Endothelial cell of umbilical vein (primary cell): ENCODE measurements at regions not wholly inside any gene's neighbourhood (a gene's known extent, or its start where the extent isn't known, plus 50 kb on each side); places are given as distances from the start of the nearest gene placed in this dataset.

Experiments
- BruUV-seq: library from RNA; stranded (reverse); fragments of 400-500 nt; replicated peaks from 2 replicates; lab custom pipeline; 2021; lab: Mats Ljungman, UMichigan
- CTCF ChIA-PET: fragments of 300-600, 350-600 bp; sonication (Branson Sonifier 250); formaldehyde crosslinking; loops from one replicate; lab custom pipeline; 2021; ENCODE audit warnings: antibody characterized with exemption, inconsistent platforms; lab: Charles Lee
- POLR2A ChIA-PET: fragments of 300-600, 350-600 bp; sonication (Branson Sonifier 250); formaldehyde crosslinking; loops from one replicate; lab custom pipeline; 2021; ENCODE audit warnings: antibody characterized with exemption, inconsistent platforms; lab: Charles Lee
- DNase-seq: peaks from one replicate; pipeline ENCODE4 v3.0.0-alpha.2; 2011; ENCODE audit warnings: low read depth, low spot score
- FAIRE-seq: peaks from 2 replicates; lab custom pipeline; 2011; peaks lifted over from hg19 to GRCh38; lab: Jason Lieb, UNC
- H2AFZ ChIP-seq: 2 replicates; pipeline ENCODE4 v1.6.0; 2012; ENCODE audit warnings: low read depth, low read length, control low read depth, inconsistent platforms
- H3K27ac ChIP-seq: 2 replicates; pipeline ENCODE4 v1.5.1; 2011; ENCODE audit warnings: low read depth, mild to moderate bottlenecking, control low read depth, low read length, moderate library complexity; ENCODE audit not compliant: insufficient read depth
- H3K27me3 ChIP-seq, 2 experiments: 2 replicates each; pipeline versions ENCODE4 v1.6.0 to v1.6.1; 2011; ENCODE audit warnings: low read length in 2 of 2, mixed read lengths in 1 of 2; ENCODE audit not compliant: control insufficient read depth in 2 of 2, insufficient read depth in 2 of 2
- H3K36me3 ChIP-seq, 2 experiments: 2 replicates in 1 of 2; 3 replicates in 1 of 2; pipeline ENCODE4 v1.5.1; 2011; ENCODE audit warnings: low read length in 2 of 2, mild to moderate bottlenecking in 1 of 2, moderate library complexity in 1 of 2; ENCODE audit not compliant: control insufficient read depth in 2 of 2, insufficient read depth in 2 of 2; ENCODE audit errors: extremely low read depth in 1 of 2
- H3K4me1 ChIP-seq: 3 replicates; pipeline ENCODE4 v1.5.1; 2011; ENCODE audit warnings: mild to moderate bottlenecking, low read length; ENCODE audit not compliant: control insufficient read depth, insufficient read depth; ENCODE audit errors: extremely low read depth
- H3K4me2 ChIP-seq: 2 replicates; pipeline ENCODE4 v1.6.1; 2011; ENCODE audit warnings: low read length, control low read depth, mixed read lengths; ENCODE audit not compliant: insufficient read depth
- H3K4me3 ChIP-seq, 3 experiments: fragments of 200-600 bp in 1 of 3; sonication (generic), shearing (Covaris generic) in 1 of 3; replicated peaks in 1 of 3; 2 replicates each; pipeline ENCODE4 v1.5.1; 2011 to 2016; ENCODE audit warnings: control low read depth in 3 of 3, low read length in 3 of 3, mild to moderate bottlenecking in 2 of 3, inconsistent platforms in 1 of 3, low read depth in 1 of 3, moderate library complexity in 1 of 3; ENCODE audit not compliant: insufficient read depth in 1 of 3
- H3K79me2 ChIP-seq: 2 replicates; pipeline ENCODE4 v1.6.0; 2012; ENCODE audit warnings: low read length, inconsistent platforms; ENCODE audit not compliant: control insufficient read depth, insufficient read depth
- H3K9ac ChIP-seq: replicated peaks from 2 replicates; pipeline ENCODE3; 2011; ENCODE audit warnings: low read length, control low read depth; ENCODE audit not compliant: insufficient read depth; ENCODE audit errors: extremely low read depth
- H3K9me1 ChIP-seq: replicated peaks from 3 replicates; pipeline ENCODE4 v1.6.0; 2011; ENCODE audit warnings: mild to moderate bottlenecking, low read length; ENCODE audit not compliant: control insufficient read depth, insufficient read depth; ENCODE audit errors: extremely low read depth
- H3K9me3 ChIP-seq: replicated peaks from 2 replicates; pipeline ENCODE4 v1.5.1; 2012; ENCODE audit warnings: low read length, inconsistent platforms; ENCODE audit not compliant: control insufficient read depth, insufficient read depth
- H4K20me1 ChIP-seq: replicated peaks from 2 replicates; pipeline ENCODE3; 2011; ENCODE audit warnings: mild to moderate bottlenecking, low read length; ENCODE audit not compliant: control insufficient read depth, insufficient read depth; ENCODE audit errors: extremely low read depth
- EZH2 ChIP-seq: IDR thresholded peaks from 2 replicates; pipeline ENCODE4 v1.6.1; 2012; ENCODE audit warnings: borderline replicate concordance, low read depth, mild to moderate bottlenecking, moderate library complexity, low read length, inconsistent platforms; ENCODE audit not compliant: severe bottlenecking
- GATA2 ChIP-seq: IDR thresholded peaks from 2 replicates; pipeline ENCODE4 v1.7.0; 2011; ENCODE audit warnings: low read depth, mild to moderate bottlenecking, moderate library complexity, mixed read lengths, low read length; ENCODE audit not compliant: insufficient read length, insufficient read depth
- MAX ChIP-seq: IDR thresholded peaks from 2 replicates; pipeline ENCODE4 v1.6.1; 2011; ENCODE audit not compliant: insufficient read depth, insufficient read length
- MYC ChIP-seq: IDR thresholded peaks from one replicate; pipeline ENCODE4 v1.6.1; 2011; ENCODE audit warnings: mild to moderate bottlenecking, low read depth, low read length
- dilution Hi-C: fragments of 300-500 bp; cut with MboI; formaldehyde crosslinking; loops from one replicate; pipeline ENCODE4 v1.15.0; 2019; ENCODE audit warnings: low sequenced_read_pairs; ENCODE audit not compliant: extremely low pct_ligation_motif_present
- intact Hi-C: fragments of 100-400 bp; cut with micrococcal nuclease; formaldehyde crosslinking; loops from one replicate; pipeline ENCODE4 v1.10.0; 2022

GRCh38 chr2:118278046-118278445 lies 189.8 kb downstream of the INSIG2 start:
- POLR2A ChIA-PET: no interaction called here
- Histone ChIP-seq H3K4me1 (no peaks in the 10 kb centered on the region), H3K9ac (no peak overlapping the region), H3K9me3 (no peaks in the 10 kb centered on the region), H3K4me2 (no peak overlapping the region), H2AFZ (no peak overlapping the region), H3K4me3 (no peak overlapping the region), H4K20me1 (no peaks in the 10 kb centered on the region), H3K27me3 (peaks cover 0 to 2% of the 10 kb centered on the region in 2 experiments), H3K9me1 (no peaks in the 10 kb centered on the region), H3K27ac (no peak overlapping the region), H3K79me2 (no peaks in the 10 kb centered on the region), H3K36me3 (no peaks in the 10 kb centered on the region)
- BruUV-seq: no TSS peak
- no peak for TF ChIP-seq EZH2
- FAIRE-seq (no peak), DNase-seq (no peak)
- intact Hi-C loops (no loop called here), dilution Hi-C loops (no loop called here)
- CTCF ChIA-PET: interaction anchor here (2.0 kb wide), 1 partner anchor 577 kb away, joined by 8 read pairs; no protein-coding TSS in a partner anchor

- TF ChIP-seq GATA2: no peak
- TF ChIP-seq MYC: no peak
- no peak for TF ChIP-seq MAX
- FAIRE-seq (no peak), DNase-seq (no peak)
- Histone ChIP-seq H3K4me2 (no peak overlapping the region), H3K36me3 (no peaks in the 10 kb centered on the region), H3K27ac (no peak overlapping the region), H2AFZ (no peak overlapping the region), H3K27me3 (no peaks in the 10 kb centered on the region), H3K9ac (no peak overlapping the region), H3K4me1 (no peaks in the 10 kb centered on the region), H3K79me2 (no peaks in the 10 kb centered on the region), H3K4me3 (no peak overlapping the region), H4K20me1 (no peaks in the 10 kb centered on the region), H3K9me3 (no peaks in the 10 kb centered on the region), H3K9me1 (no peaks in the 10 kb centered on the region)
- POLR2A ChIA-PET: no interaction called here
- dilution Hi-C loops (no loop called here), intact Hi-C loops (no loop called here)
- CTCF ChIA-PET: no interaction called here
- BruUV-seq: no TSS peak
Observed at GRCh38 chr2:118274841-118275510, 186.7 kb downstream of the INSIG2 start.
